ENCODE measurements at regions not wholly inside any gene's neighbourhood (a gene's known extent, or its start where the extent isn't known, plus 50 kb on each side); places are given as distances from the start of the nearest gene placed in this dataset.
"Not testable (repeated sequence)": the region's sequence is repeated elsewhere in the genome, so short reads cannot be mapped to it uniquely, and the experiment has no call there.

- Histone ChIP-seq H3K4me3 (no peak overlapping the region), H3K9me3 (no peaks in the 10 kb centered on the region), H3K4me1 (ENCODE audit: low read depth) (no peaks in the 10 kb centered on the region), H3K36me3 (ENCODE audit: low read depth) (no peaks in the 10 kb centered on the region)
- ATAC-seq (no peak), DNase-seq (no peak)
- TF ChIP-seq CTCF (IDR thresholded peaks at IDR 0.05), result no peak
- intact Hi-C loops (cut with DNase I, micrococcal nuclease), result no loop called here
Measured at GRCh38 chr11:33437529-33437928, 180.3 kb downstream of the HIPK3 start.

GRCh38 chr11:33435216-33435615 is 178.0 kb downstream of the HIPK3 start:
- no peak for DNase-seq
- no peak for TF ChIP-seq CTCF (IDR thresholded peaks at IDR 0.05)
- Histone ChIP-seq H3K36me3 (ENCODE audit: low read depth) (no peaks in the 10 kb centered on the region), H3K4me1 (ENCODE audit: low read depth) (no peaks in the 10 kb centered on the region), H3K9me3 (no peaks in the 10 kb centered on the region), H3K4me3 (no peak overlapping the region)
- intact Hi-C loops (cut with DNase I, micrococcal nuclease), result no loop called here
- ATAC-seq, result no peak

- TF ChIP-seq CTCF (IDR thresholded peaks at IDR 0.05), result no peak
- no peaks in the 10 kb centered on the region for H3K36me3 ChIP-seq (ENCODE audit: low read depth)
- intact Hi-C loops (cut with DNase I, micrococcal nuclease), result no loop called here
Measured at GRCh38 chr11:33434294-33434693, 177.1 kb downstream of the HIPK3 start.

GRCh38 chr11:33428435-33428834 is 171.3 kb downstream of the HIPK3 start:
- H3K4me1 ChIP-seq (ENCODE audit: low read depth); H3K4me3 ChIP-seq; H3K36me3 ChIP-seq (ENCODE audit: low read depth); ATAC-seq; intact Hi-C loops (cut with DNase I, micrococcal nuclease); DNase-seq; H3K9me3 ChIP-seq: not testable (repeated sequence)

More at GRCh38 chr11:33434294-33434693, 177.1 kb downstream of the HIPK3 start:
- H3K4me3 ChIP-seq, result no peak overlapping the region
- ATAC-seq (no peak), DNase-seq (no peak)
- H3K4me1 ChIP-seq (ENCODE audit: low read depth), result no peaks in the 10 kb centered on the region
- H3K9me3 ChIP-seq, result no peaks in the 10 kb centered on the region

- Histone ChIP-seq H3K36me3 (ENCODE audit: low read depth) (no peaks in the 10 kb centered on the region), H3K4me3 (no peak overlapping the region), H3K9me3 (no peaks in the 10 kb centered on the region), H3K4me1 (ENCODE audit: low read depth) (no peaks in the 10 kb centered on the region)
- no peak for TF ChIP-seq CTCF (IDR thresholded peaks at IDR 0.05)
- intact Hi-C loops (cut with DNase I, micrococcal nuclease), result no loop called here
- DNase-seq (no peak), ATAC-seq (no peak)
Measured at GRCh38 chr11:33420959-33421566, 163.9 kb downstream of the HIPK3 start.

- no peak for TF ChIP-seq CTCF (IDR thresholded peaks at IDR 0.05)
- intact Hi-C loops (cut with DNase I, micrococcal nuclease), result no loop called here
- no peak for ATAC-seq
Measured at GRCh38 chr11:33419924-33420323, 162.7 kb downstream of the HIPK3 start.

More at GRCh38 chr11:33419924-33420323, 162.7 kb downstream of the HIPK3 start:
- Histone ChIP-seq H3K9me3 (no peaks in the 10 kb centered on the region), H3K36me3 (ENCODE audit: low read depth) (no peaks in the 10 kb centered on the region), H3K4me3 (no peak overlapping the region), H3K4me1 (ENCODE audit: low read depth) (no peaks in the 10 kb centered on the region)
- DNase-seq, result no peak

All from mucosa of descending colon (tissue), 3 donors.